ENCODE measurements at regions not wholly inside any gene's neighbourhood (a gene's known extent, or its start where the extent isn't known, plus 50 kb on each side); places are given as distances from the start of the nearest gene placed in this dataset.

DNA sequence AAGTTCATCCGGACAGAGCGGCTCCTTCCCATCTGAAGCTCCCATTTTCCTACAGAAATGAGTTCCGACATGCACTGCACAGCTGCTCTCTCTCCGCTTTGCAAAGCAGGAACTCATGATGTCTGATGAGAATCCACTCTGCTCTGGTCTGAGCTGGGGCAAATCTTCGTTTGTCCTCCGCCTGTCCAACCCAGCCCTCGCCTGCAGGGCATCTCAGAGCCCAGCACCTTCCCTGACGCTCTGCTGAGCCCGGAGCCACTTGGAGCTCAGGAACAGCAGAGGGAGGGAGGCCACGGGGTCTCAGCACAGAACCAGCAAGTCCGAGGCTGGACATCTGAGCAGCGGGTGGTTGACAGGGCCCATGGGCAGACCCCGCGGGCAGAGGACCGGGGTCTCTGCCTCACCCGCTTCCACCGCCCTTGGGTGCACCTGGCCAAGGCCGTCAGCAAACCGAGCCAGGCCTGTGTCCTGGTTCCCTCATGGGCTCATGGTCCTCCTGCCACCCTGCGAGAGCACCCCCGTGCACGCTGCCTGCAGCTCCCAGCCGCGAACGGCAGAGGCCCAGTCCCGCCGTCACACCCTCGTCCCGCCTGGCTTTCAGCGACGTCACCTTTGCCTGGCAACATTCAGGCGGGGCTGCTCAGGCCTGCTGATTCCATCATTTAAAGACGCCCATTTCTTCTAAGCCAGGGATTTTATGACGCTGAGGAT lies 78.5 kb upstream of the BHLHE23 start:
- no peak for DNase-seq

DNA sequence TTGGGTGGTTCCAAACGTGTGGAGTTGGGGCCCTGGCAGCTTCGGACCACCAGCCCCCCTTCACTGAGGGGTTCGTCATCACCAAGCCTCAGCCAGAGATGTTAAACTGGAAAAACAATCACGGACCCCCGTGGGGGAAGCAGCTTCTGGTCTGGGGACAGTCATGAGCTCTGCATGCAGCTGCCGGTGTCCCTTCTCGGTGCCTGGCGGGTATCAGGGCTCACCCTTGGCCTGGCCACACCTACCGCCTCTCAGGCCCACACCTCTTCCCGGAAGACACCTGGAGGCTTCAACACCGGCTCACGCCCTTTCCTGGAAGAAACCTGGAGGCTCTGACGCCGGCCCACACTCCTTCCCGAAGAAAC lies 77.8 kb upstream of the BHLHE23 start:
- no peak for DNase-seq

DNA sequence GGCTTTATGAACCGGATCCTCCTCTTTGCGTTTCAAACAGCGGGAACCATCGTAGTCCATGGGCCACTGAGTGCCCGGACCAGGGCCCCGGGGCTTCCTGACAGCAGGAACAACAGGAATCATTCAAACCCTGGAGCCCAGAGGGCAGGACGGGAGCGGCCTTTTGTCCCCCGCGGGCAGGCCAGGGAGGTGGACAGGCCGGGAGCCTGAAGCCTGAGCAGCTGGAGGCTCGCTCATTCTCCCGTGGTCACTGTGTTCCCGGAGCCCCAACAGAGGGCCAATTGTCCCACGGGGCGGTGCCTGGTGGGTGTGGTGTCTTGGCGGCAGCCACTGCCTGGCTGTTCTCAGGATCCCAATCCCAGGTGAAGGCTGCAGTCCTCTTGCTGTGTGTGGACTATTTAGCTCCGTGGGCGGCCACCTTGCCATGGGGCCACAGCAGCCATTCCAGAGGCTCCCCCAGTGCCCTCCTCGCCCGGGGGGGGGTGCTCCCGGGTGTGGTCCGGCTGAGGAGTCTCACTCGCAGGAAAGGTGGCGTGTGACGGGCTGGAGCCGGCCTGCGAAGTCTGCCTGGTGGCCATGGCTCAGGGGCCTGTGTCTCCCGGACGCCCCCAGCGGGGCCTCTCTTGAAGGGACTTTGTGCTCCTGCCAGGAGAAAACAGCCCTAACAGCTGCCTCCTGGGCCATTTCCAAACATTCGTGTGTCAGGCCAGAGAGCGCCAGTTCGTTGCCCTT lies 77.2 kb upstream of the BHLHE23 start:
- no peak for DNase-seq

DNA sequence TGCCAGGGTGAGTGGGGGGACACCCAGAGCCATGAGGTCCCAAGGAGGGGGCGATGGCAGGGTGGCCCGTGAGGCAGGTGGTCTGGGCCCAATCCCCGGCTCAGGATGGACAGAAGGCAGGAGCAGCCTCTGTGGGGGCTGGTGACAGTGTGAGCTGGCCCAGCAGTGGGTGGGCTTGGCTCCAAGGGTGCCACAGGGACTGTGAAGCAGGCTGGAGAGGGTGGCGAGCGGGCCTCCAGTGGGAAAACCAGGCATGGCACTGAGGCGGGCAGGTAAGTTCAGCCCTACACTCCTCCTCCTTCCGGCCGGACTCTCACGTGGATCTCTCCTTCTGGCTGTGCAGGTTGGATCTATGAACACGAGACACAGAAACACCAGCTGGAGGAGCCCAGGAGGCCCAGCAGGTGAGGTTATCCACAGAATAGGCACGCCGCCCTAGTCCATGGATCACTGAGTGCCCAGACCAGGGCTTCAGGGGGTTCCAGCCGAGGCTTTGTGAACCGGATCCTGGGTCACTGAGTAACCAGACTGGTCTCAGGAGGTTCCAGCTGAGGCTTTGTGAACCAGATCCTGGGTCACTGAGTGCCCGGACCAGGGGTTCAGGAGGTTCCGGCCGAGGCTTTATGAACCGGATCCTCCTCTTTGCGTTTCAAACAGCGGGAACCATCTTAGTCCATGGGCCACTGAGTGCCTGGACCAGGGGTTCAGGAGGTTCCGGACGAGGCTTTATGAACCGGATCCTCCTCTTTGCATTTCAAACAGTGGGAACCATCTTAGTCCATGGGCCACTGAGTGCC lies 76.4 kb upstream of the BHLHE23 start:
- no peak for DNase-seq

DNA sequence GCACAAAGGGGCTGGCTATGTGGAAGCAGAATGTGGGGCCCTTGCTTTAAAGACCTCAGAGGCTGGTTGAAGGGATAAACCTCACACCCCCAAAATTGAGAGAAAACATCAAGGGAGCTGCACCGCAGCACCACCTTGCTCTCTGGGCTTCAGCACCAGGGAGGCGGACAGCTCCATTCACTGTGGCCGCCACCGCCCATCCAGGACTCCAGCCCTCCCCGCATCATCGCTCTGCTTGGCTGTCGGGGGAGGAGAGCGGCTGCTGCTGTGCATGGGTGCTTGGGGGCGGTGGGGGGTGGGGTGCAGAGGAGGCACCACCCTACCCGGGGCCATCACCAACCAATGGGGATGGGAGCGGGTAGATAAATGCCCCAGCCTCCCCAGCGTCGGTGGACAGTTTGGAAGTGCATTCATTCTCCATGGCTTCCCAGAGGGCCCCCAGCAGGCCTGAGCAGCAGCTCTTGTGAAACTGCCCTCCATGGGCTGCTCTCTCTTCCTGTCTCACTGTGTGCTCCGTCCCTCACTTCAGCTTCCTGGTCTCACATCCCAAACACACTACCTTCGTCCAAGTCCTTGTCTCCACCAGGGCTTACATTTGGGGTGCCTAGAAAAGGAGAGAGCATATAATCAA lies 75.7 kb upstream of the BHLHE23 start:
- DNase-seq, result peak; percentile 9

DNA sequence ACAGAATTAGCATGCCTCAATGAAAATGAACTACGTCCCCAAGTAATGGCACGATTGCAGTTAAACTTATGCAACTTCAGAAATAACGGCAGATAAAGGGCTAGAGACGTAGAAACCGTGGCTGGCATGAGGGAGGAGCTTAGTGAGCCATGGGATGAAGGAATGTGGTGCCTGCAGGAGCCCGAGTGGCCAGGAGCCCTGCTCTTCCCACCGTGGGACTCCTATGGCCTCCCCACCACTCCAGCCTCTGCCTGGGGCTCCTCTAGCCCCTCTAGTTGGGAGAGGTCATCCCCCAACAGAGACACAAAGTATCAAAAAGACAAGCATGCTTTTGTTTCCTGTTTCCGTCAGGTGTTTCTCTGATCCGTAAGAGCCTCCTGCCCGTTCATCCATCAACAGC lies 75.1 kb upstream of the BHLHE23 start:
- DNase-seq, result no peak

DNA sequence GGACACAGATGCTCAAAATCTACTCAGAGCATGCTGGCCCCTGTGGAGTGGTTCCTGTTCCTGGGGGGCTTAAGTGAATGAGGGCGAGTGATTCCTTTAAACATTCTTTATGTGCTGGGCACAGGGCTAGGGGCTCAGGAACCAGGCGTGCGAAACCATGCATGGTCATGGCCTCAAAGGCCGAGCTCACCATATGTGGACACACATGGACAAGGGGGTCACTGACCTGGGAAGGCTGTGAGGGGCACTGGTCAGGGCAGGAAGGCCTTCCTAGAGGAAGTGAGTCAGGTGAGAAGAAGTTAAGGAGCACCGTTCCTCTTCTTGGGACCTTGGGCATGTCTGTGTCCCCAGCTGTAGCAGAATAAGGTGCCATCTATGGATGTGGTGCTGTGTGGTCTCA lies 74.6 kb upstream of the BHLHE23 start:
- DNase-seq, result no peak

DNA sequence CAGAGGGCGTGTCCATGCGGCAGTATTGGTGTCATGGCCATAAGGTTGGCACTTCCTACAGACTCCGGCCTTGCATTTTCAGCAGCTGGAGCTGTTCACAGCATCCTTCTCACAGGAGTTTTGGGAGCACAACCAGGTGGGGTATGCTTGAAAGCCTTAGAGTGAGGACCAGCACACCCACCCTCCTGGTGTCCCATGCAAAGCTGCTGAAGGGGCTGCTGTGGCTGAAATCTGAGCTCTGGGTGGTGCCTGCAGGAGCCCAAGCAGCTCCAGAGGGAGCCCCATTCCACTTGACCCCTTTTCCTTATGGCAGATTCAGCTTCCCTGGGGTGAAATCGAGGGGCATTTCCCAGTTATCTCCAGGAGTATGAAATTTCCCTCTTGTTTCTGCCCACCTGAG lies 74.0 kb upstream of the BHLHE23 start:
- no peak for DNase-seq

DNA sequence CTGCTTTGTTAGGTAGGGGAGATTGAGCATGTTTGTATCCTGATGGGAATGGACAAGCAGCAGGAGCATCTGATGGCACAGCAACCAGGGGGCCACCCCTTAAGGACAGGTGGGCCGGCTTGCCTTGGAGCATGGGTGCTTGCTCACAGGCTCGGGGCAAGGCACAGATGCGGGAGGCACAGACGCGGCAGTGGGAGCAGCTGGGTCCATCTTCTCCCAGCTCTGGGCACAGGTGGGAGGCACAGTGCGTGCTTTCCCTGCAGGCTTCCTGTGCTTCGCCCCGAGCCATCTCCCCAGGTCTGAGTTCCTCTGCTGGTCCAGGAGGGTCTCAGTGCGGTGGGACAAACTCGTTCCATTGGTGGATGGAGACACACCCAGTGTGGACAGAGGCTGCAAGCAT lies 73.6 kb upstream of the BHLHE23 start:
- no peak for DNase-seq

DNA sequence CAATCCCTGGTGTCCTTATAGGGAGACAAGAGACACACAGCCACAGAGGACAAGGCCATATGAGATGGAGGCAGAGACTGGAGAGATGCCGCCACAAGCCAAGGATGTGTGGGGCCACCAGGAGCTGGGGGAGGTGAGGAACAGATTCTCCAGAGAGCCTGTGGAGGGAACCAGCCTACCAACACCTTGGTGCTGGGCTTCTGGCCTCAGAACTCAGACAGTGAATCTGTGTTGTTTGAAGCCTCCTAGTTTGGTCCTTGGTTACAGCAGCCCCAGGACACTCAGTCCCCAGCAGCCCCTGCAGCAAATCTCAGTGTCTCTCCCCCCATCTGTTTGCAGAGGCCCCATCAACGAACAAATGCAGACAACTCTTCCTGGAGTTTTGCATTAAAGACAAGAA lies 73.2 kb upstream of the BHLHE23 start:
- DNase-seq, result no peak

DNA sequence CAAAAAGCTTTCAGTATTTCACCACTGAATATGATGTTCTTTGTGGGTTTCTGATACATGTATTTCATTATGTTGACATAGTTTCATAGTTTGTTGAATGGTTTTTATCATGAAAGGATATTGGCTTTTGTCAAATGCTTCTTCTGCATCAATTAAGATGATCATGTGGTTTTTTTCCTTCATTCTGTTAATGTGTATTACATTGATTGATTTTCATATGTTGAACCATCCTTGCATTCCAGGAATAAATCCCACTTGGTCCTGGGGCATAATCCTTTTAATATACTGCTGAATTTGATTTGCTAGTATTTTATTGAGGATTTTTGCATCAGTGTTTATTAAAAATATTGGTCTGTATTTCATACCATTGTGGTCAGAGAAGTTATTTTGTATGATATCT lies 70.9 kb upstream of the BHLHE23 start:
- DNase-seq, result no peak

DNA sequence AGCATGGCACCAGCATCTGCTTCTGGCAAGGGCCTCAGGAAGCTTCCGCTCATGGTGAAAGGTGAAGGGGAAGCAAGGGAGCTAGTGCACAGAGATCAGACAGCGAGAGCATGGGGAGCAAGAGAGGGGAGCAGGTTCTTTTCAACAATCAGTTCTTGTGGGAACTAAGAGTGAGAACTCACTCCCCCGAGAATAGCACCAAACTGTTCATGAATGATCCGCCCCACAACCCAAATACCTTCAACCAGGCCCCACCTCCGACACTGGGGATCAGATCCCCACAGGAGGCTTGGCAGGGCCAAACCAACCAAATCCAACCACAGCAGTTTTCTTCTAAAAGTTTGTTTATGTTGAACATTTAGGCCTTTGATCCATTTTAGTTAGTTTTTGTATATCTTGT lies 69.7 kb upstream of the BHLHE23 start:
- DNase-seq, result no peak

DNA sequence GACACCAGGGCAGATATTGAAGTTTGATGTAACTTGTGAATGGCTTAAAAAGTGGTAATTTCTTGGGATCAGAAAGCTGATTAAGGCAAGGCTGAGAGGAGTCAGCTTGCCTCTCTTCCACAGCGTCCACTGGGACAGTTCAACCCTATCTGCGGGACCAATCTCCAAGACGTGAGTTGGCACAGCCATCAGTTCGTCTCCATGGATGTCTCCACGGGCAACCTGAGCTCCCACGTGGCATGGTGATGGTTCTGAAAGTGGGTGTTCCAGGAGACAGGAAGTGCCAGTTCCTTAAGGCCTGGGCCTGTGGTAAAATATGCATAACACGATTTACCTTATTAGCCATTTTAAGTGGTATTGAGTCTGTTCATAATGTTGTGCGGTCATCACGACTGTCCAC lies 67.9 kb upstream of the BHLHE23 start:
- no peak for DNase-seq

DNA sequence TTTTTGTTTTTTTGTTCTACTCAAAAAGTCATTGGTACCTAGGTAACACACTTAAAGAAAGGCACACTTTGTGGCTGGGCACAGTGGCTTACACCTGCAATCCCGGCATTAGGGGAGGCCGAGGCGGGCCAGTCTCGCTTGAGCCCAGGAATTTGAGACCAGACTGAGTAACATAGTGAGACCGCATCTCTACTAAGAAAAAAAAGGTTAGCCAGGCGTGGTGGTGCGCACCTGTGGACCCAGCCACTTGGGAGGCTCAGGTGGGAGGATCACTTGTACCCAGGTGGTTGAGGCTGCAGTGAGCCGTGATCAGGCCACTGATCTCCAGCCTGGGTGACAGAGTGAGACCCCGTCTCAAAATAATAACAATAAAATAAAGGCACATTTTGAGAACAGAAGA lies 67.4 kb upstream of the BHLHE23 start:
- DNase-seq, result no peak

DNA sequence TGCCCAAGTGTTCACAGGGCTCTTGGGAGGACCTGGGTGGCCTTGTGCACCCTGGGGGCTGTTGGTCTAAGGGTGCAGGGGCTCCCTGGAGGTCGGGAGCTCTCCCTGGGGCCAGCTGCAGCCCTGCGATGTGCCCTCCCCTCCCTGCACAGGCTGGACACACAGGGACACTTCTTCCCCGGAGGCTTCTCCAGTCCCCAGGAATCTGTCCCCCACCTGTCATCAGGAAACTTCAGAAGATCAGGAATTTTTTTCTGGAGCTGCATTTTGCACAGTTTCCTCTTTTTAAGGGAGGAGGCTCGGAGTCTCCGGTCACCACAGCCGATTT lies 66.9 kb upstream of the BHLHE23 start:
- DNase-seq, result no peak

DNA sequence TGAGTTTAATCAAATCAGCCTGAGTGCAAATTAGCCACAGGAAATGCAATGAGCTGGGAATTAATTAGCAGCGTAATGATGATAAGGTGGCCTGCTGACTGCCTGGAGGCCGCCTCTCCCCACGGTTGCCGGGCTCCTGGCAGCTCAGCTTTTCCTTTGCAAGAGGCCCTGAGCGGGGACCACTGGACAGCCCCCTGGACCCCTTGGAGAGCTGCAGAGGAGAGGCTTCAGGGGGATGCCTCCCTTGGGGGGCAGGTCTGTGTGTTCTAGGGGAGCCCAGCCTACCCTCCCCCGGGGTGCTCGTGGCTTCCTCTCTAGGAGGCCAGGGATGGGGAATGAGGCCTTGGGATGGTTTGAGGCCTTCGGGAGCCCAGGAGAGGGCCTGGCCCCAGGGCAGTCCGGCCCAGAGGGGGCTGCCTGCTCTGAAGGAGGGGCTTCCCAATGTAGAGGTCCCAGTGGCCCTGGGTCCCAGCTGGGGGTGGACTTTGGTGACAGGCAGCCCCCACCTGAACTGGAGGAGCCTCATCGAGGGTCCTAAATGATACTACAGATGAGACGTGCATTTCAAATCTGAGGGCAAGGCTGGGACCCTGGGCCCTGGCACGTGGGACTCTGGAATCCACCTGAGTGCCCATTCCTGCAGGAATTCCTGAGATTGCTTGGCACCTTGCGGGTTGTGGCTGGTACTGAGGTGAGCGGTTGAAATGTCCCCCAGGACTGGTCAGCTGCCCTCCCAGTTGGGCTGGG lies 66.4 kb upstream of the BHLHE23 start:
- DNase-seq, result no peak

DNA sequence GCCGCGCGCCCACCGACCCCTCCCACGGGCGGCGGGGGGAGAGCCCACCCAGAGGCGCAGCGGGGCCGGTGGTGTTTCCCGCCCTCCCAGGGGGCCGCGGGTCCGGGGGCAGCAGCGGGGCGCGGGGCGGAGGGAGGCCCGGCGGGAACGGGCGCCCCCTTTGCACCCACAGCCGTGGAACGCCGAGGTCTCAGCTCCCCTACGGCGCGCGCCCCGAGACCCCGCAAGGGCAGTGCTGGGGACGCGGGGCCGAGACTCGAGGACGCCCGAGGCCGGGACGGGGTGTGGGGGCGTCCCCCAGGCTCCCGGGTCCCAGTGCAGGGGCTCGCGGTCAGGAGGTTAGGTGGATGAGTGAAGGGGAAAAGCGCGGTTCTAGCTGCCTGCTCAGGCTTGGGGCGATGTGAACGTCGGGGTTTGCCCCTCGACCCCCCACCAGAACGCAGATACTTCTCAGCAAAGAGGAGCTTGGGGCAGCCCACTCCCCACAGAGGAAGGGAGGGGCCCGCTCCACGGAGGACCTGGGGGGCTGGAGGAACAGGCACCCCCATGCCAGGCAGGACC lies 65.5 kb upstream of the BHLHE23 start:
- DNase-seq, result no peak

DNA sequence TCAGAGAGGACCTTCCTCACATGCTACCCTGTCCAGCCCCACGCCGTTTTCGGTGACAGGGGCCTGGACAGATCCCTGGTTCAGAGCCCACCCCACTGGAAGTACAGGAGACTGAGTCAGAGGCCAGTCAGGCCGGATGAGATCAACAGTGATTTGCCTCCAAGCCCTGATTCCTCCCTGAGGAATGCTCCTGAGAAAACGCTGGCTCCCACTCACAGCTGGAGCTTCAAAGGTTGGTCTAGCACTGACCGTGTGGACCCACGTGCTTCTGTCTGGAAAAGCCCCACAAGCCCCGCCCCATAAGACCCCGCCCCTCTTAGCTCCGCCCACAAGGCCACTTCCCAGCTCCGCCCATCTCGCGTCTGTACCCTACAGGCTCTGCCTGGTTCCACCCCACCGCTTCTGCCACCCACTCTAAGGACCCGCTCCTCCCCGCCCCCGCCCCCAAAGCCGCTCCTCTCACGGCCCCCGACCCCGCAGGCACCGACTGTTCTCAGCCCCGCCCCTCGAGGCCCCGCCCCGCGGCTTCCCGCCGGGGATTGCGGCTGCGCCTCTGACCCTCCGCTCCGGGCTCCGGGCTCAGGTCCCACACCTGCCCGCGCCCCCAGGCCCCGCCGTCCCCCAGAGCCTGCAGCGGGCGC lies 64.9 kb upstream of the BHLHE23 start:
- DNase-seq, result peak; percentile 19

DNA sequence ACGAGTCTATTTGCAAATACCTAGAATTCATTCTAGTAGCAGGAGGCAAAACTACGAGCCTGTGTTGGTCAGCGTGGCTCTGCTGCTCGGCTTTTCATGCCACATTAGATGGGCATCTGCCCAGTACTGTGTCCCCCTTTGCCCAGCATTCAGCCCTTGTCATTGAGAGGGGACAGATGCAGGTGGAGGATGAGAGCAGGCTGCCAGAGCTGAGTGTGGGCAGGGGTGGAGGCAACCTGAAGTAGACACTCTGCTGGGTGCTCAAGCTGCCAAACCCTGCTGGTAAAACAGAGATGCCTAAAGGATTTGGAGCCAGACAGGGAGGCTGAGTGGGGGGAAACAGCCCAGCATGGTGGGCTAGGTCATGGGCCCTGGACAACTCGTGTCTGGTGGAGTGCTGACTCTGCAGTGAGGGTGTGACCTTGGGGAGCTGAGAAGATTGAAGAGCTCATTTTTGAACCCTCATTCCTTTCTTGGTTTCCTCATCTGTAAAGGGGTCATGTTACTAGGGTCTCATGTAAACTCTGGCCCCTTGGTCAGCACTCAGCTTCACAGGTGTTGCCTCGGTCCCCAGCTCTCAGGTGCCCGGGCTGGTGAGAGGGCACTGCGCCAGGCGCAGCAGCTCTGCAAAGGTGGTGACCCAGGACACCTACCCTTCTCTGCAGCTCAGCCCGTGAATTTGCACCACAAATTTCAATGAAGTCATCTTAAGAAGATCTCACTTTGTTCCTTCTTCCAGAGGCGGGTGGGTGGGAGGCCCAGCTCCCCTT lies 64.2 kb upstream of the BHLHE23 start:
- no peak for DNase-seq

DNA sequence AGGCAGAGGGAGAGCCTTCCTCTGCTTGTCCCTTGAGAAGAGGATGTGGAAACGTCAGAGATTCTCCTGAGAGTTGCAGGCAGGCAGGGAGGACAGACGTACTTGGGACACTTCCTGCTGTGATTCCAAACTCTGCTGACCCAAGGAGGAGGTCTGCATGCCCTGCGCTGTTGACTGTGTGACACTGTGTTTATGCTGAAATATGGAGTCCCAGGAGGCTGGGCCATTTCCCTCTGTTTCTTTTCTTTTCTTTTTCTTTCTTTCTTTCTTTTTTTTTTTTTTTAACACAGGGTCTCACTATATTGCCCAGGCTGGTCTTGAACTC lies 63.5 kb upstream of the BHLHE23 start:
- DNase-seq, result no peak

DNA sequence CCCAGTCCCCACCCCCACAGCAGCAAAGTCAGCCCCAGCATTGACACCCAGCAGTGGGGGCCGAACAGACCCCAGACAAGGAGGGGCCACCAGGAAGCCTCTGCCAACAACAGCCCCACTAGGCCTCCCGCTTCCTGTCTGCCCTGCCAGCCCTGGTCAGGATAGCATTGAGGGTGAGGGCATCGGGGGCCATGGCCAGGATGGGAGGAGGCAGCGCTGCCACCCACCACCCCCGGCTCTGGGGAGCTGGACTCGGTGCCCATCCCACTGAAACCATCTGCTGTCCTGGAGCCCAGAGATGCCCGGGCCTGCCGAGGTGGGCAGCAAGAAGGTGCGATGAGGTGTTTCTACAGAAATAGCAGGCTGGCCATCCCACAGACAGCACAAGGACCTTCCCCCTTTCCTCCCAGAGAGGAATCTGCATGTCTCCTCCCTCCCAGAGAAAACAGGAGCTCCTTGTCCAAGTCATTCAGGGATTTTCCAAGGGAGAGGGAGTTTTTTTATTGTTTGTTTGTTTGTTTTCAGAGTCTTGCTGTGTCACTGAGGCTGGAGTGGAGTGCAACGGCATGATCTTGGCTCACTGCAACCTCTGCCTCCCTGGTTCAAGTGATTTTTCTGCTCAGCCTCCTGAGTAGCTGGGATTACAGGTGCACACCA lies 62.1 kb upstream of the BHLHE23 start:
- no peak for DNase-seq

Data from suppressor macrophage treated with lipopolysaccharide for 4 hours (primary cell).